ENCODE measurements at regions not wholly inside any gene's neighbourhood (a gene's known extent, or its start where the extent isn't known, plus 50 kb on each side); places are given as distances from the start of the nearest gene placed in this dataset.

DNA sequence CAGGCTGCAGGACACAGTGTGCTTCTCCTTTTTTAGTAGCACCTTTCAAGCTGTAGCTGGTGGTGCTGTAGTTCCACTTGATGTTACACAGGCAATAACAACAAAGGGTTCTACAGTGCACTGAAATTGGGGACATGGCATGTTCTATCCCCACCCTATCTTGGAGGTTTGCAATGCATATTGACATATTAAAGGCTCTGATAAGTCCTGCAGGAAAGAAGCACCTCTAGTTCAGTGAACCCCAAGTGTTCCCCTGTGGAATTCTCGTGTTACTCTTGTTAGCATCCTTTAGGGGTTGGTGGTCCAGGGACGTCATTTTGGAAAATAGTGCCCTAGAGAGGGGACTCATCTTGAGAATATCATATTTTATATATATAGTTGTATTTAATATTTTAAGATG, 337.6 kb downstream of the DHX35 start:
- TF ChIP-seq, protein P1, sequence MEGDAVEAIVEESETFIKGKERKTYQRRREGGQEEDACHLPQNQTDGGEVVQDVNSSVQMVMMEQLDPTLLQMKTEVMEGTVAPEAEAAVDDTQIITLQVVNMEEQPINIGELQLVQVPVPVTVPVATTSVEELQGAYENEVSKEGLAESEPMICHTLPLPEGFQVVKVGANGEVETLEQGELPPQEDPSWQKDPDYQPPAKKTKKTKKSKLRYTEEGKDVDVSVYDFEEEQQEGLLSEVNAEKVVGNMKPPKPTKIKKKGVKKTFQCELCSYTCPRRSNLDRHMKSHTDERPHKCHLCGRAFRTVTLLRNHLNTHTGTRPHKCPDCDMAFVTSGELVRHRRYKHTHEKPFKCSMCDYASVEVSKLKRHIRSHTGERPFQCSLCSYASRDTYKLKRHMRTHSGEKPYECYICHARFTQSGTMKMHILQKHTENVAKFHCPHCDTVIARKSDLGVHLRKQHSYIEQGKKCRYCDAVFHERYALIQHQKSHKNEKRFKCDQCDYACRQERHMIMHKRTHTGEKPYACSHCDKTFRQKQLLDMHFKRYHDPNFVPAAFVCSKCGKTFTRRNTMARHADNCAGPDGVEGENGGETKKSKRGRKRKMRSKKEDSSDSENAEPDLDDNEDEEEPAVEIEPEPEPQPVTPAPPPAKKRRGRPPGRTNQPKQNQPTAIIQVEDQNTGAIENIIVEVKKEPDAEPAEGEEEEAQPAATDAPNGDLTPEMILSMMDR (IDR thresholded peaks at IDR 0.05; ENCODE audit: unreplicated experiment): no peak

DNA sequence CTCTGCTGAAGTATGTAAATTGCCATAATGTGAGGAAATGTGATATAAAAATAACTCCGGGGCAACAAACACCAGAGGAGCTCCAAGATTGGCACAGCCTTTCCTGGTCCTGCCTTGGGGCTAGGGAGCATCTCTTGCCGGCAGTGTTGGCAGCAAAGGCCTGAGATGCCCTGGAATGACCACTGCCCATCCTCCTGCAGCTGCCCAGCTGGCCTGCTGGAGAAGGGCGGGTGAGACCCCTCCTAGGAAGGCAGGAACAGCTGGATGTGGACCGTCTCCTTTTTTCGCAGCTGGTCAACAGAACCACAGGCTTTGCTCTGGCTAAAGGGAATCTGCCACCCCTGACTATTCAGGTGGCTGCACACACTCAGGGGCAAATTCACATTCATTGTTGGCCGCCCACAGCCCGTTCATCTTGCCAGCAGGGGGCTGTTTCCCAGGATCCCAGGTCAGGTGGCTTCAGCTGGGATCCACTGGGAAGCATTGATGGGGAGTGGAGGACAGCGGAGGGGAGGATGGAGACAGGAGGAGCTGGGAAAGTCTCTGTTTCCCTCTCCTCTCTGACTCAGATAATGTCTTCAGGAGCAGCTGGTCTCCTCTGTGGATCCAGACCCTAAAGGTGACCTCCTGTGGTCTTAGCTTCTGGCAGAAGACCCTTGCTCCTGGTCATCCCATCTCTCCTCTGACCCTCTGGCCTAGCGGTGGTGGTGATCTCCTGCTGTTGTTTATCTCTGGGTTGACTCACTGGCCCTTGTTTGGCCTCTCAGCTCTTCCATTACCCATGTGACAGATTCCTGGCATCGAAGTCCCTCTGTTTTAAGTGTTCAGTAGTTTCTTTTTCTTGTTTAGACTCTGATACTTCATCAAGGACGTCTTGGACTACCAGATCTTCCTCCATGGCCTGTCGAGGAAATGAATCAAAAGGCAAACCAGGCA, 336.7 kb downstream of the DHX35 start:
- H3K4me1 Mint-ChIP-seq: peaks cover 3% of the 10 kb centered on the region
- TF ChIP-seq, protein P1 (IDR thresholded peaks at IDR 0.05; ENCODE audit: unreplicated experiment): no peak
- H3K9me3 Mint-ChIP-seq: no peaks in the 10 kb centered on the region
- no peak overlapping the region for H3K27ac Mint-ChIP-seq
- no peaks in the 10 kb centered on the region for H3K36me3 Mint-ChIP-seq
- no peaks in the 10 kb centered on the region for H3K27me3 Mint-ChIP-seq (ENCODE audit: low read depth)
- DNase-seq (ENCODE audit: low spot score in 2 of 2, unreplicated experiment in 2 of 2): no peak
- no peak overlapping the region for H3K4me3 Mint-ChIP-seq

More for the DNA sequence above, 337.6 kb downstream of the DHX35 start:
- H3K4me3 Mint-ChIP-seq: no peak overlapping the region
- DNase-seq (ENCODE audit: low spot score in 2 of 2, unreplicated experiment in 2 of 2): no peak
- no peaks in the 10 kb centered on the region for H3K27me3 Mint-ChIP-seq (ENCODE audit: low read depth)
- H3K27ac Mint-ChIP-seq: no peak overlapping the region
- no peaks in the 10 kb centered on the region for H3K9me3 Mint-ChIP-seq
- H3K36me3 Mint-ChIP-seq: no peaks in the 10 kb centered on the region
- peaks cover 3% of the 10 kb centered on the region for H3K4me1 Mint-ChIP-seq

DNA sequence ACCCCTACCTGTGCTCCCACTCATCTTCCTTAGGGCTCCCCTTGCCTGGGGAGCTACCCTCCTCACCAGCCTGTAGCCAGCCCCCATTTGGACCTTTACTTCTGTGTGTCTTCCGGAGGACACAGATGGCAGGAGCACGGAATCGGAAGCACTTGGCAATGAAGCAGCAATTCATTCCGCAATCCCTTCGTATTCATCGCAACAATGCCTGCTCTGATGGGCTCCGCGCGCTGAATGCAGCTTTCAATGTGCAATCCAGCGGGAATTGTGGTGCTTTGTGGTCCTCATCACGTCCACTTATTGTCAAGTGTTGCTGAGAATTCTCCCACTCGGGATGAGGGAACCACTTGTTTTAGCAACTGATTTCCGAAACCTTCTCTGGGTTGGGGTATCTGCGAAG, 336.0 kb downstream of the DHX35 start:
- TF ChIP-seq, protein P1 (IDR thresholded peaks at IDR 0.05; ENCODE audit: unreplicated experiment): no peak
- DNase-seq (ENCODE audit: low spot score in 2 of 2, unreplicated experiment in 2 of 2): no peak
- no peaks in the 10 kb centered on the region for H3K9me3 Mint-ChIP-seq
- H3K4me3 Mint-ChIP-seq: no peak overlapping the region
- no peak overlapping the region for H3K27ac Mint-ChIP-seq
- peaks cover under 1% of the 10 kb centered on the region for H3K27me3 Mint-ChIP-seq (ENCODE audit: low read depth)
- no peaks in the 10 kb centered on the region for H3K36me3 Mint-ChIP-seq
- H3K4me1 Mint-ChIP-seq: peaks cover 3% of the 10 kb centered on the region

DNA sequence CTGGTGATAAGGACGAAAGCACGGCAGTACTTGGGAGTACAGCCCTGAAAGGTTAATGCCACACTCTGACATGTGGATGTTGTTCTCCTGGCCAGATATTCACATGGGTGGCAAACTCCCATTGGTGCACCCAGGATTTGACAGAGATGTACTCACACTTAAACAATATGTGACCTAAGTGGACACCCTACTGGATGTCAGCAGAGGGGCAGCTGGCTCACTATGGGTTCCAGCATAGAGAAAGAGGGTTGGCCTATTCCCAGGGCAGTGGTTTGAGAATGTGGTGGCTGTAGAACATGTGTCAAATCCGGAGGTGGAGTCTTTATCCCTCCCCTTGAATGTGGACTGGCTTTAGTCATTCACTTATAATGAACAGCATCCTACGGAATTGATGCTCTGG, 333.2 kb downstream of the DHX35 start:
- Mint-ChIP-seq H3K36me3 (no peaks in the 10 kb centered on the region), H3K4me3 (no peak overlapping the region), H3K27me3 (ENCODE audit: low read depth) (peaks cover 2% of the 10 kb centered on the region), H3K9me3 (no peaks in the 10 kb centered on the region), H3K4me1 (peaks cover 3% of the 10 kb centered on the region), H3K27ac (no peak overlapping the region)
- TF ChIP-seq, protein P1 (IDR thresholded peaks at IDR 0.05; ENCODE audit: unreplicated experiment): no peak
- no peak for DNase-seq (ENCODE audit: low spot score in 2 of 2, unreplicated experiment in 2 of 2)

DNA sequence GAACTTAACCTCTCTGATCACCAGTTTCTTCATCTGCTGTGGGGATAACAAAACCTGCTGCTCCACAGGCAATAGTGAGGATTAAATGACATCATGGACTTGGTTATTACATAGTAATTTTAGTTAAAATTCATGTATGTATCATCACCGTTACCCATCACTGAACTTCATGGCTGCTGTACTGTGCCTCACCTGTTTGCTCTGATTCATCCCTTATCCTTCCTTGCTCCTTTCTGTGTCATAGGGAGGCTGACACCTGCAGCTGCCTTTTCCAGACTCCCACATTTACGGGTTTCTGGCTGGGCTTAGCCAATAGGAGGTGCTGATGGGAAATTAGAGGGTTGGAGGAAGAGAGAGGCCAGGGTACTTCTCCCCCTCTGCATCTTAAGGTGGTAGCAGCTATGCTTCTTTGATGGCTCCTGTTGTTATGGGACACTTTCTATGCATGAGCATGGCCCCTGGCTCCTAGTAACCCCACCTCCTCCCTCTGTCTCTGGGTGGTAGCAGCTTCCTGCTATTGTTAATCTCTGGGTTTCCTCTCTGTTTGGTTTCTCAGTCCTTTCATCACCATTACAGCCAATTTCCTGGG, 332.1 kb downstream of the DHX35 start:
- Mint-ChIP-seq H3K27me3 (ENCODE audit: low read depth) (peaks cover 2% of the 10 kb centered on the region), H3K4me1 (peaks cover 1% of the 10 kb centered on the region), H3K4me3 (no peak overlapping the region), H3K9me3 (peaks cover 6% of the 10 kb centered on the region), H3K36me3 (no peaks in the 10 kb centered on the region), H3K27ac (no peak overlapping the region)
- DNase-seq (ENCODE audit: low spot score in 2 of 2, unreplicated experiment in 2 of 2): no peak
- TF ChIP-seq, protein P1 (IDR thresholded peaks at IDR 0.05; ENCODE audit: unreplicated experiment): no peak

Data from mesothelial cell of epicardium (in vitro differentiated cells).